ENCODE measurements at regions not wholly inside any gene's neighbourhood (a gene's known extent, or its start where the extent isn't known, plus 50 kb on each side); places are given as distances from the start of the nearest gene placed in this dataset.
"Not testable (repeated sequence)": the region's sequence is repeated elsewhere in the genome, so short reads cannot be mapped to it uniquely, and the experiment has no call there.

DNA sequence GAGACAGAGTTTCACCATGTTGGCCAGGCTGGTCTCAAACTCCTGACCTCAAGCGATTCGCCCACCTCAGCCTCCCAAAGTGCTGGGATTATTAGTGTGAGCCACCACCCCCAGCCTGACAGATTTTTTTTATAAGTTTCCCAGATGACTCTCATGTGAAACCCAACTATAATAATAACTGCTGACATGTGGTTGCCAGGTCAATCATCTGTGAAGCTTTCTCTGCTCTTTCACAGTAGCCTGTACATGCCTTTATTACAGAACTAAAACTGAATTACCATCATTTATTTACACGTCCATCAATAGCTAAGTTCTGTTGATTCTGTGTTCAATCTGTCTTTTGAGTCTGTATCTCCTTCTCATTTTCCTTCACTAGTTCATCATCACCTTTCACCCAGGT lies 218.5 kb downstream of the RPS29 start:
- DNase-seq (ENCODE audit: low read depth in 2 of 2), result no peak

DNA sequence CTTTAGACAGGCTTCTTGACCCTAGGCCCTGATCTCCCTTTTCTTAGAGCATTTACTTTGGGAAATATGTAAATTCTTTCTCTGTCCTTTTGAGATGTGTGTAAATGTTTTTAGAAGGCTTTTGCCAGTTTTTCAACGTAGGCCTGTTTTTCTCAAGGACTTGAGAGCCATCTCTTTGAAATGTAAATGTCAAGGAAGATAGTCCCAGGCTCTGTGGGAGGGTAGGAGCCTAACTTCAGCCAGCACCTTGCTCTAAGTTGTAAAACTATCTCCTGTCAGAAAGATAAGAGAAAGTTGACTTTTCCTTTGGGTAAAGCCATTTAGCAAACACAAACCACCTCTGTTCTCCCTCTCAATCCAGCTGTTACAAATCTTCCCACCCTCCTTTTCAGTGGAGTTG lies 219.8 kb downstream of the RPS29 start:
- no peak for DNase-seq (ENCODE audit: low read depth in 2 of 2)

DNA sequence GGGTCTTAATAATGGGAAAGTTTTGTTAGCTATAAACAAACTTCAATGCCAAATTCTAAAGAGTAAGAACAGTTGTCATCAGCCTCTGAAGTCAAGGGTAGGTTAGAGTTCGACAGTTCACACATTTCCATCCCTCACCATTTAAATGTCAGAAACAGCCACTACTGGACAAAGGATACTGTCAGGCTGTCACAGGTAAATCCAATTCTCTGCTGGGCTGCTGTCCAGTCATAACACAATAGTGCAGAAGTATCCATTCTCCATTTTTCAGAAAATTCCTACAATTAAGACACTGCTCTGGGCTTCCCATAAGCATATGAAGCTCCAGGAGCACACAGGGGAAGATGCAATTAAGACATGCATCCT lies 221.4 kb downstream of the RPS29 start:
- no peak for DNase-seq (ENCODE audit: low read depth in 2 of 2)

DNA sequence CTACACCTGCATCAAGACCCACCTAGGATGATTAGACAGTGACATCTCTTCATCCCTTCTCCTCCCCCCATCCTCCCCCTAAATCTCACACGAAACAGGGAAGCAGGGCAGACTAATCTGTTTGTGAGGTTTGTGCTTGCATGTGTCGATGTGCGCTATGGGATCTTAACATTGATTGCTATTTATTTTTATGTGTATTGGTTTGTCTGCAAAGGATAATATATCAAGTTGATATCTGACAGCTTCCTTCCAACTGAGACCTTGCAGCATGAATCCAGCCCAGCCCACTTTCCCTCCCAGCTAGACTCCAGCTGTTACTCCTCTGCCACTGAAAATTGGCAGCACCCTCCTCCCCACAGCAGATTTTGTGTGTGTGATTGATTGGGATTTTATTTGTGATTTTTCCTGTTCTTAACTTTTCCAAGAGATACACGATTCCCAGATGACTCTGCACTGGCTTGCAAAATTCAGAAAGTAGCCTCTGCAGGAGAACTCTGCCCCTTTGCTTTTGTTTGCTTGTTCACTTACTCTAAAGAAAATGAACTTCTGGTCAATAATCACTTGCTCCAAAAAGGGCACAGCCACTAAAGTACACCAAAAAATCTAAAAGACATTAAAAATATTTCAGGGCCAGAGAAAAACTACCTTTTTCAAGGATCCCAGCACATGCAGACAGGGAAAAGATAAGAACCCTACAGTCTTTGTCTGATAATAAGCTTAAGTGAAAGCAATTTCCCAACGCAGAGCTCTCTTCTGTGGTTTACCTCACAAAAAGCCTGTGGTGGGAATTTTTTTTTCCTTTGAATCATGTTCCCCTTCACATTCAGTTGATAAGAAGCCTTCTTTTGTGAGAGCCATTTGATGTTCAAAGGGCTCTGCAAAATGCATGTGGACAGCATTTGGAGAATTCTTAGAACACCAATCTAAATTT lies 222.1 kb downstream of the RPS29 start:
- DNase-seq (ENCODE audit: low read depth in 2 of 2), result no peak

DNA sequence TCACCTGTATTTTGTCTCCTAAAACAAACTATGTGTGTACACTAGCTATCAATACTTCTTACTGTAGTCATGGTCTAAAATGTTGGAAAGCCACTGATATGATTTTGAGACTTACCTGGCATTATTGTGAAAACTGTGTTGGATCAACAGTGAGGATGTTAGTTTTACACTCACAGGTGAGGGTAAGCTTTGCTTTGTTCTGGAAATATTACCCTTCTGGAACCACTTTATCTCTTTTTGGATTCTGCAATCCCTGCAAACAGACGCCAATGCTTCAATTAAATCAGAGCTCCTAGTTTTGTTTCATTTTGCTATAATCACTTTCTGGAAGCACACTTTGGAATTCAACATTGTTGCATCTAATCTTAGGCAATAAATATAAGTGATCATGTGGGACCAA lies 223.3 kb downstream of the RPS29 start:
- no peak for DNase-seq (ENCODE audit: low read depth in 2 of 2)

DNA sequence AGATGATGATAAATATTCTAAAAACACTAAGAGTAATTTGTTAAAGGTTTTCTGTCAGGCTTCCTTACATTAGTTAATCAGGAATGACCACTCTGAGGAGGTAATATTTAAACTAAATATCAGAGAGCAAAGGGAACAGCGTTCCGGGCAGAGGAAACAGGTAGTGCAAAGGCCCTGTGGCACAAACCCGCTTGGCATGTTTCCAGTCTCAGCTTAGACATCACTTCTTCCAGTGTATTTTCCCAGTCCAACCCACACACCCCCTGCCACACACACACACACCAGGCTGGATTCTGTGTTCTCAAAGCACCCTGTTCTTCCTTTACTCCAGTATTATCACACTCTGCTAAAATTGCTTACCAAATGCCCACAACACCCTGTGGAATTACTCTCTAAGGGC lies 247.1 kb downstream of the RPS29 start:
- no peak for DNase-seq (ENCODE audit: low read depth in 2 of 2)

DNA sequence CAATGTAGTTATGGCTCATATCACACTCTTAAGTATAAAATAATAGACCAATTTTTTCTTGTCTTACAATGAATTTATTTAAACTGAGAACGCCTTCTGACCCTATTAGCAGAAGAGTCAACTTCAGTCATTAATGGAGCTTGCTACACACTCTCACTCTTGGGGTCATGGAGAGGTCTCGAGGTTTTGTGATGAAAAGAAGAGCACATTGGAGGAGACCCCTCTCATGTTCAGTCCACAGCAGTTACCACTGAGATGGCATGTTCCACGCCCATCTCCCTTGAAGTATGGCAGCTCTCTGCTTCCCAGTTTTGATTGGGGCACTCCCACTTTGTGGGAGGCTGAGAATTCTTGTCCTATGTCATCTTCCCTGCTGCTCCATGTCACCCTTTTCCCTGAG lies 266.4 kb downstream of the RPS29 start:
- no peak for DNase-seq (ENCODE audit: low read depth in 2 of 2)

DNA sequence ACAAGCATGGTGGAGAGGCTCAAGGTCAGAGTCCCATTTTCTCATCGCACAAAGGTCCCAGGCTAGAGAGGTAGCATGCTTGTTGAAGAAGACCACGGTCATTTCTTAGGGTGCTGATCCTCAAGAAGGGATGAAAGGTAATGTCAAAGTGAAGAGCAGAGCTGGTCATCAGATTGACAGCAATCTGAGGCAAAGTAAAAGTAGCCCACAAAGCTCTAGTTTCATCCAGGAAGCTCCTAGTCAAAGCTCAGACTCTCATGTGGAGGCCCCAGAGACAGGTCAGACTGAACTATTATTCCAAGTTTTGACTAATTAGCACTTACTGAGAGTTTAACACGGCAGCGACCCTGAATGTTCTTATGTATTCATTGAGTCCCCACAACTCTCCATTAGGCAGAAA lies 270.6 kb downstream of the RPS29 start:
- DNase-seq (ENCODE audit: low read depth in 2 of 2), result no peak

DNA sequence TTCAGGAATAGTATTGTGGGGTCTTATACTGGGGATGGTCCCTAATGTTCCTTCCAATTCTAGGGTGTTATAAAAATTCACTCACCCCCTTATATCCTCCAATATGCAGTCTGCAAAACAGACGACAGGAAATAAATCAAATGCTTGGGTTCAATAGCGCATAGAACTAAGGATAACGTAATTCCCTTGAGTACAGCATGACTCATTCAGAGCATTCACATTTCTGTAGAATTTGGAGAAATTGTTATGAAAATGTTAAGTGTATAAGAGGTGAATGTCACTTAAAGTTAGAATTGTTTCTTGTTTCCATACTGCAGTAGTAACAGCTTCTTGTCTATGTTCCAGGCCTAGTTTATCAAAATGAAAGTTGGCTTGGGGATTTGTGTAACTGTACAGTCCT lies 271.4 kb downstream of the RPS29 start:
- DNase-seq (ENCODE audit: low read depth in 2 of 2), result no peak

DNA sequence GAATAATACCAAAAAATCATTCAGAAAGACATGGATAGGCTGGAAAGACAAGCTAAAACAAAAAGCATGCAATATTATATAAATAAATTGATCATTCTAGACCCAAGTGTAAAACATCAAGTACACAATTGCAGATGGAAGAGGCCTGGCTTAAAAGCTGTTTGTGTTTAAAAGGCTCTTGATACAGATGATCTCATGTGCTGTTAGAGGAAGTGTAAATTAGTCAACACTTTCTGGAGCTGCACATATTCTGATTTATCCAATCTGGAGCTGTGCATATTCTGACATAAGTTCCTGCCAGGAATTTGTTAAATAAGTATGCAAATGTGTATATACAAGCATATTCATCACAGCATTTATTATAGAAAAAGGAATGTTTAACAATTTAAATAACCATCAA lies 273.1 kb downstream of the RPS29 start:
- no peak for DNase-seq (ENCODE audit: low read depth in 2 of 2)

DNA sequence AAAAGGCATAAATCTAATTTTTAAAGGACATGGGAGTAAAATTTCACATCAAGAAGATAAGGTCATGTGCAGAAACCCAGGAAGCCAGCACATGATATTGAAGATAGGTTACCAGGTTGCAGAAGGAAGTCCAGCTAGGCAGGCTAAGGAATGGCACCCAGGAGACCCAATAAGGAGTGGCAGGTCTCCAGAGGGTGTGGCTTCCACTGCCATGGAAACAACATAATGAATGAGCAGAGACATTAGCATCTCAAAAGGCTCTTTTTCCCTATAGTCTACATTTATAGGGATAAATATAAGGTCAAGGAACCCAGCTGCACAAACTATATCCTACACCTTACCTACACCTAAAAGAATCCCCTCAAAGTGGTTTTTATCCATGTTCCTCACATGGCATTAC lies 275.9 kb downstream of the RPS29 start:
- no peak for DNase-seq (ENCODE audit: low read depth in 2 of 2)

DNA sequence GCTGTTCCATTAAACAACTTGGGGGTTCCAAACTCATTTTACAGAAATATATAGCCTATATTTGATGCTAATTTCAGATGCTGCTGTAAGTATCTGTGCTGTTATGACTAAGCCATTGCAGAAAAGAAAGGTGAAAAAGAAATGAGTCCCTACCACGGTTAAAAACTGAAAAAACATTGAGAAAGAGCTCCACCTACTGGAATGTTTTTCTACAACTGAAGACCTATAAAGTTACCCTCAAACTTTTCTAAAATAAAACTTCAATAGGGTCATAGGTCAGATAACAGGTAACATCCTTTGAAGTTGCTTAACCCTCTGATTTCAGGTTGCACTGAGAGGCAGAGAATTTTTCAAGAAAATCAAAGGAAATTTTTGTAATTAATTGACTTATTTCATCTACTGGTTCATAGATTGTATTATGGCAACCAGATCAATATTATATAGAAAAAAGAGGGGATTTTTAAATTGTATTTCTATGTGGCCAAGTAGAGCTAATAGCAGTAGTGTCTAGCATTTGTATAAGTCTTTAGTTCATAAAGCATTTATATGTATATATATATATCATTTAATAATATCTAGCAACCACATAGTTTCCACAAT lies 279.9 kb downstream of the RPS29 start:
- no peak for DNase-seq (ENCODE audit: low read depth in 2 of 2)

DNA sequence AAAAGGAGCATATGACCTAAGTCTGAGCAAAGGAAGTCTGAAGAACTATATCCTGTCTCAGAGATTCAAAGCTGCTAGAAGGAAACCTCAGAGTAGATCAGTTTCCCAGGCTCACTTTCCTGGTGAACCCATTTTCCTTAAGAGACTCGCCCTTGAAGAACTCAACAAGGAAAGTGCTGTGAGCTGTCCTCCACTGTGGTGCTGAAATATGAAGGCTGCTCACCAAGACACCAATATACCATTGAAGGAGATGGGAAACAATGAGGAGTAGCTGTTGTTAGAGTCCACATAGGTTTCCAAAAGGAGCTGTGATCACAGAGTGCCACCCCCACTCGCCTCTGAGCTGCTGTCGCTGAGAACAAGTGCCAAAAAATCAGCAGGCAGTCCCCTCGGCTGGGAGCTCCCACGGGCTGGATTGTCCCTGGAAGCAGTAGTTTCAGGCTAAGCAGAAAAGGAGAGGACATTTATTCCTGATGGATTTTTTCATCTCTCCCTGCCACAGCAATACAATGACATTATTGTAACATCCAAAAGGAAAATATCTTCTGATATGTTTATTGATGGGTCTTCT lies 282.1 kb downstream of the RPS29 start:
- DNase-seq (ENCODE audit: low read depth in 2 of 2), result no peak

DNA sequence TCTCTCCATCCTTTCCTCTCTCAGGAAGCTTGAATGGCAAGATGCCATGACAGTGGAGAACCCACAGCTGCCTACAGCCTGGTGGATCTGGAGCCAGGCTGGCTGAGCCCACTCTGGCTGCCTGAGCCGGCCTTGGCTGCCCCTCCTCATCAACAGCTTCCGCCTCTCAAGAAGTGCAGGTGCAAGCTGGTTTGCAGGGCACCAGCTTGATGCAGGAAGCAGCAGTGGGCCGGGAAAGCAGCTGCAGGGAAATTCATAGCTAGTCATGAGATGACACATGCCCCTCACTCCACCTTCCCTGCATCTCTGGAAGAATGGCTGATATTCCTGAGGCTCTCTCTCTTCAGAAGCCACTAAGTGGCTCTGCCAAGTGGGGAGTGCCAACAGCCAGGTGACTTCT lies 289.1 kb downstream of the RPS29 start:
- DNase-seq (ENCODE audit: low read depth in 2 of 2), result no peak

DNA sequence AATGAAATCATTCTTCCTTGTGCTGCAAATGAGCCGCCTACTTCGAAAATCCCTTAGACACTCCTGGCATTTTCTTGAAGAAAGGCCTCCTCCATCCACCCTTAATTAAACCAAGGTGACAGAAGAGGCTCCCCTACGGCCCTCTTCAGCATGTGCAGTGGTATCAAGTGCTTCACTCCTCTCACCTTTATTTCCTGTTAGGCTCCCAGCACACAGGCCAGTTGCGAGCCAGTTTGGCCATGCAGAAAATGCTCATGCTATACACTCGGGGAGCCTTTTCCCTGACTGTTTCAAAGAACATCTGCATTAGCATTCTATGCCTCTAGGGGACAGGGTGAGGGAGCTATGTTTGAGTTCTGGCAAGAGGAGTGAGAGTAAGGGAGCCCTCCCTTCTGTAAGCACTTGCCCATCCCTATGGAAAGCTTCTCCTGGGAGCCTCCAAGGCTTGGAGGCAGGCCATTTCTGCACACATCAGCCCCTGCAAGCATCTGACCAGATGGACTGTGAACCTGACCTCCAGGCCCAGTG lies 291.5 kb downstream of the RPS29 start:
- DNase-seq (ENCODE audit: low read depth in 2 of 2), result no peak

DNA sequence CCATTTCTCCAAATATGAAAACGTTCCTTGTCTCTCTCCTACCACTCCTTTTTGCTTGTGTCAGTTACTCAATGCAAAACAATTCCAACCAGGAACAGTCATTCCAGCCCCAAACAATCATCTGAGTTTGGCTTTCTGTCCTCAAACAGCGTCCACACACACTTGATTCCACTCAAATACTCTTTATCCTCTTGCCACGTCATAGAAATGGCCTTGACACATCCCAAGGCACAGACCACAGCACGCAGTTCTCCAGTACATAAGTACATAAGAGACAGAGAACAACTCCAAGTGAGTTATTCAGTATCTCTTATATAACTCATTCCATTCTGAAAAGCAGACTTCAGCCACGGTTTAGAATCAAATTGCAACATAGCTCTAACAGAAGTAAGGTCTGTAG lies 299.2 kb downstream of the RPS29 start:
- no peak for DNase-seq (ENCODE audit: low read depth in 2 of 2)

DNA sequence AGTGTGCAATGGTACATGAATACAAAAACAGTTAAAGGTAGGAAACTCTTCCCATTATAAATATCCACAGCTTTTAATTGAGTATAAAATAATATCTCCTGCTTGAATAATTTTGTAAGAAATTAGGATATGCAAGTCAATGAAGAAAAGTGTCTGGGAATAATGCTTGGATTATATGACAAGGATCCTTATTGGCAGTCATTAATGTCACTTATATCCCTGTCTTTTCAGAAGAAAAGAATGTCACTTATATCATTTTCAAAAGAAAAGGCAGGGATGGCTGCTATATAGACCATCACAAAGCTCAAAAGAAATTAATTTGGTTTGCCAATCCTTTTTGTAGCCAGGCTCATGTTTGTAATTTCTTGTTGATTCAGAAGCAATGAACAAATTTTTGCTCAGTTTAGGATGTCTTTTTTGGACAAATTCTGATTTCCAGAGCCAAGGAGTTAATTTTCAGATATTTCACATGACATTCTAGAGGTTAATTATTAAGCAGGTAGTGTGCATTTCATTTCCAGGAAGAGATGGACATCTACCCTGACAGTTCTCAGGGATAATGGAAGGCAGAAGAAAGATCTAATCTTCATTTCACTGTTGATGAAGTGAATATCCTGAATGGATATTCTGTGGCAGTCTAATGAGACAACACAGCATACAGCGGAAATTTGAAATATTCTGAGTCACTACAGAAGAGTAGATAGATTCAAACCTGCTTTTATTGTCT lies 299.8 kb downstream of the RPS29 start:
- no peak for DNase-seq (ENCODE audit: low read depth in 2 of 2)

DNA sequence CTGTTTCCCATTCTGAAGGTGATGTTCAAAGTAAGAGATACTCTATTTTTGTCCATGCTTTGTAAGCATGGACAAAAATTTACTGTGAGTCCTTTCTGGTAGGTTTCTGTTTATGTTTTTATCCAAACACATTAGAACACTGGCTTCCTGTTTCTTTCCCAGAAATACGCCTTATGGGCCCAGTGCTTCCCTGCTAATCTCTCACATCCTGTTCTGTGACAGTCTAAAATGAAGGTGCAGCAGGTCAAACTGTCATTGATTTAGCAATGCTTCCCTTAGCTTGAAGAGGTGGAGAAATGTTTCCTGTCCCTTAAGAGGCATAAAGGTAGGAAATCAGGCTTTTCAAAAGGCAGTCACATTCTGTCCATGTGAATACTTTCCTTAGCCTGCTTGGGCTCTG lies 305.6 kb downstream of the RPS29 start:
- no peak for DNase-seq (ENCODE audit: low read depth in 2 of 2)

DNA sequence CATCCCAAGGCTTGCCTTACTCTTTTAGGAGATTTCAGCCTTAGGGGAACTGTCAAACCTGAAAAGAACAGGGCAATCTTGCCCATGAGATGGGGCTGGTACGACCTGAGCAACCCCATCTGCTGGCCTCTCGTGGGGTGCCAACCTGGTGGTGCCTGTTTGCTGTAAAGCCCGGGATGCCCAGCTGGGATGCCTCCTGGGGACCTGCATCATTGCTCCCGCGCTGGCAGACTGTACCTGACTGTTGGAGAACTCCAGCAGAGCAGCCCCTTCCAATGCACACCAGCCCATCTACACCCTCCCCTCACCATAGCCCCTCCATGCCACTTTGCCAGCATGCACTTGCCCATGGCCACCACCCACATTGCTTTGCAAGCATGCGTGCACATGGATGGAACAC lies 335.7 kb downstream of the RPS29 start:
- no peak for DNase-seq (ENCODE audit: low read depth in 2 of 2)

DNA sequence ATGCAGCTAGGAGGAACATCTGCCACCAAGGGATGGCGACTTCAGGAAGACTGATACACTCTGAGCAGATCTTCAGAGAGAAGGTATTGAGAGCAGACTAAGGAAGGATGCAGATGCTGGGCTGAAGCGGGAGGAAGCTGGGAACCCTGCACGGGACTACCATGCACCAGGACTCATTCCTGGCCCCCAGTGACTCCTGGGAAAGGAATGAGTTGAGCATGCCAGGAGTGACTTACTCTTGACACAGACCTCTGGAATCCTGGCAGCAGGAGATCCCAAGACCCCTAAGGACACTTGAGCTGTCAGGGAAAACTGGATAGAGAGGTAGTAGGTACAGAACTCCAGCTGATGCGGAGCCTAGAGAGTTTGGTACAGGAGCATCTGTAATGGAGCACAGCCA lies 336.1 kb downstream of the RPS29 start:
- DNase-seq (ENCODE audit: low read depth in 2 of 2), result no peak

DNA sequence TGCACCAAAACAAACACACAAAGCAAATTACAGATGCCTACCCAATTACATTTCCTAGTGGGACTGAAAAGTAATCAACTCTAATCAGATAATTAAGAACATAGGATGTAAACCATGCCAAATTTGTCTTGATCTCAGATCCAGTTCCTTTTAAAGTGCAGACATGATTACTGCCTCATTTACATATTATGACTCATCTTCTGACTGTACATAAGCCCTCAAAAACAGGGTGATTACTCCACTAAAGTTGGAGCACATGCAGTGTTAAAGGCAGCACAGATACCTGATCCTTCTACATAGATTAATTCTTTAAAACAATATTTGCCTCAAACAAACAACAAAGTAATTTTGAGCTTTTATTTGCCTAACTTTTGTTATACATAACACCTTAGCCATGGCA lies 337.2 kb downstream of the RPS29 start:
- DNase-seq (ENCODE audit: low read depth in 2 of 2), result no peak

DNA sequence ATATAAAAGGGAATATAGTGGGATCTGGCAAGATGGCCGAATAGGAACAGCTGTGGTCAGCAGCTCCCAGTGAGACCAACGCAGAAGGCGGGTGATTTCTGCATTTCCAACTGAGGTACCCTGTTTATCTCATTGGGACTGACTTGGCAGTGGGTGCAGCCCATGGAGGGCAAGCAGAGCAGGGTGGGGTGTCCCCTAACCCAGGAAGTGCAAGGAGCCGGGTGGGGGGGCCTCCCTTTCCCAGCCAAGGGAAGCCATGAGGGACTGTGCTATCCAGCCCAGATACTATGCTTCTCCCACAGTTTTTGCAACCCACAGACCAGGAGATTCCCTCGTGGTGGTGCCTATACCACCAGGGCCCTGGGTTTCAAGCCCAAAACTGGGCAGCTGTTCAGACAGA lies 342.4 kb downstream of the RPS29 start:
- DNase-seq (ENCODE audit: low read depth in 2 of 2), result not testable (repeated sequence)

Measured in stimulated activated CD8-positive, alpha-beta memory T cell treated with anti-CD3 and anti-CD28 coated beads, Interleukin-2, amount 100 ng/mL, for 48 hours (primary cell).